ENCODE measurements at regions not wholly inside any gene's neighbourhood (a gene's known extent, or its start where the extent isn't known, plus 50 kb on each side); places are given as distances from the start of the nearest gene placed in this dataset.

DNA sequence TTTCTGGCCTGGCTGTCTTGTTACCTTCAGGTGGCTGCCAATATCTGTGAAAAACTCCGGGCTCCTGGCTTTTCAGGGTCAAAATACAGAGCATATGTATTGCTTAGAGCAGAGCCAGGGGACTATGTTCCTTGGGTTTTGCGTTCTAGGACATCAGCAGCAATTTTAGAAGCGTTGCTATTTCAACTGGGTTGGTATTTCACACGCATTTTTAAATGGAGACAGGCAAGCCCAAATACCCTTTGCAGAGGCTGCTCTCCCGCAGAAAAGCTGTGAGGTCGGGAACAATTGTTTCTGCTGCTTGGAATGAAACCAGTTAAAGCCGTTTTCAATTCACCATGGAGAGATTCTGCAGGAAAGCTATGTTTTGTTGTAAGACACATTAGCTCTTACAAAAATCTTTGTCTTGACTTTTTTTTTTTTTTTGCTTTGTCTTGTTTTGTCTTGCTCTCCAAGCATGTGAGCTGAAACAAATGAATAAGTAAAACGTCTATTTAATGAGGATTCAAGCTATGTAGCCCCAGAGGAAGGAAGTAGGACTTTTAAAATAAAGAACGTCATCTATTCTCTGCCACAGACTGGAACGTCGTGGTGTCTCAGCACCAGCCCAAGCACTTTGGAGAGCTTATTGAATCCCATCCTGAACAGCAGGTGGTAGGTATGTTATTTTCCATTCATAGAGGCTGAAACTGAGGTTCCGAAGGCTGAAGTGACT is 181.0 kb upstream of the TBX3 start (continued):
- TF ChIP-seq ZNF70 (CRISPR knock-in tag; IDR thresholded peaks at IDR 0.05) (no peak), TOX (CRISPR knock-in tag; IDR thresholded peaks at IDR 0.05; ENCODE audit: borderline replicate concordance) (no peak), ZFP30 (CRISPR knock-in tag; IDR thresholded peaks at IDR 0.05) (no peak), ZFP3 (CRISPR knock-in tag; IDR thresholded peaks at IDR 0.05) (no peak), PPARA (CRISPR knock-in tag; IDR thresholded peaks at IDR 0.05; ENCODE audit: borderline replicate concordance) (no peak)
- TF ChIP-seq, protein P1, sequence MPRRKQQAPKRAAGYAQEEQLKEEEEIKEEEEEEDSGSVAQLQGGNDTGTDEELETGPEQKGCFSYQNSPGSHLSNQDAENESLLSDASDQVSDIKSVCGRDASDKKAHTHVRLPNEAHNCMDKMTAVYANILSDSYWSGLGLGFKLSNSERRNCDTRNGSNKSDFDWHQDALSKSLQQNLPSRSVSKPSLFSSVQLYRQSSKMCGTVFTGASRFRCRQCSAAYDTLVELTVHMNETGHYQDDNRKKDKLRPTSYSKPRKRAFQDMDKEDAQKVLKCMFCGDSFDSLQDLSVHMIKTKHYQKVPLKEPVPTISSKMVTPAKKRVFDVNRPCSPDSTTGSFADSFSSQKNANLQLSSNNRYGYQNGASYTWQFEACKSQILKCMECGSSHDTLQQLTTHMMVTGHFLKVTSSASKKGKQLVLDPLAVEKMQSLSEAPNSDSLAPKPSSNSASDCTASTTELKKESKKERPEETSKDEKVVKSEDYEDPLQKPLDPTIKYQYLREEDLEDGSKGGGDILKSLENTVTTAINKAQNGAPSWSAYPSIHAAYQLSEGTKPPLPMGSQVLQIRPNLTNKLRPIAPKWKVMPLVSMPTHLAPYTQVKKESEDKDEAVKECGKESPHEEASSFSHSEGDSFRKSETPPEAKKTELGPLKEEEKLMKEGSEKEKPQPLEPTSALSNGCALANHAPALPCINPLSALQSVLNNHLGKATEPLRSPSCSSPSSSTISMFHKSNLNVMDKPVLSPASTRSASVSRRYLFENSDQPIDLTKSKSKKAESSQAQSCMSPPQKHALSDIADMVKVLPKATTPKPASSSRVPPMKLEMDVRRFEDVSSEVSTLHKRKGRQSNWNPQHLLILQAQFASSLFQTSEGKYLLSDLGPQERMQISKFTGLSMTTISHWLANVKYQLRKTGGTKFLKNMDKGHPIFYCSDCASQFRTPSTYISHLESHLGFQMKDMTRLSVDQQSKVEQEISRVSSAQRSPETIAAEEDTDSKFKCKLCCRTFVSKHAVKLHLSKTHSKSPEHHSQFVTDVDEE (CRISPR knock-in tag; IDR thresholded peaks at IDR 0.05), result no peak

DNA sequence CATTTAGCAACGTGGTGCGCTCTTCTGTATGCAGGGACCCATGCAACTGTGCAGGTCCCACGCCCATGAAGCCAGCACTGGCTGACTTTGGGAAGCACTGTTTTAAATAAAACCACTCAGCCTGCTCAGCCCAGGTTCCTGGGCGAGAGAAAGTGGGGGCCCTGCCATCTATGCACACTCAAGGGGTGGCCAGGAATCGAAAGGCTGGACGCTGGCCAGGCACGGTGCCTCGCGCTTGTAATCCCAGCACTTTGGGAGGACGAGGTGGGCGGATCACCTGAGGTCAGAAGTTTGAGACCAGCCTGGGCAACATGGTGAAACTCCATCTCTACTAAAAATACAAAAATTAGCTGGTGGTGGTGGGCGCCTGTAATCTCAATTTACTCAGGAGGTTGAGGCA is 179.9 kb upstream of the TBX3 start:
- TF ChIP-seq PATZ1 (CRISPR knock-in tag; IDR thresholded peaks at IDR 0.05; ENCODE audit: borderline replicate concordance) (no peak), ZNF70 (CRISPR knock-in tag; IDR thresholded peaks at IDR 0.05) (no peak), ZNF565 (CRISPR knock-in tag; conservative IDR thresholded peaks at IDR 0.05; ENCODE audit: low read depth) (no peak), PPARA (CRISPR knock-in tag; IDR thresholded peaks at IDR 0.05; ENCODE audit: borderline replicate concordance) (no peak), TOX (CRISPR knock-in tag; IDR thresholded peaks at IDR 0.05; ENCODE audit: borderline replicate concordance) (no peak), OSR1 (CRISPR knock-in tag; IDR thresholded peaks at IDR 0.05) (no peak), BACH2 (CRISPR knock-in tag; IDR thresholded peaks at IDR 0.05; ENCODE audit: borderline replicate concordance) (no peak), ESRRG (CRISPR knock-in tag; IDR thresholded peaks at IDR 0.05) (no peak), ARNTL (CRISPR knock-in tag; IDR thresholded peaks at IDR 0.05; ENCODE audit: borderline replicate concordance, low read depth) (no peak), ISL1 (CRISPR knock-in tag; IDR thresholded peaks at IDR 0.05) (no peak), GLIS3 (CRISPR knock-in tag; IDR thresholded peaks at IDR 0.05) (no peak), TCF4 (CRISPR knock-in tag; IDR thresholded peaks at IDR 0.05; ENCODE audit: borderline replicate concordance) (no peak), RARB (CRISPR knock-in tag; IDR thresholded peaks at IDR 0.05) (no peak), ZFP30 (CRISPR knock-in tag; IDR thresholded peaks at IDR 0.05) (no peak), ZFP3 (CRISPR knock-in tag; IDR thresholded peaks at IDR 0.05) (no peak)
- TF ChIP-seq, protein P2, sequence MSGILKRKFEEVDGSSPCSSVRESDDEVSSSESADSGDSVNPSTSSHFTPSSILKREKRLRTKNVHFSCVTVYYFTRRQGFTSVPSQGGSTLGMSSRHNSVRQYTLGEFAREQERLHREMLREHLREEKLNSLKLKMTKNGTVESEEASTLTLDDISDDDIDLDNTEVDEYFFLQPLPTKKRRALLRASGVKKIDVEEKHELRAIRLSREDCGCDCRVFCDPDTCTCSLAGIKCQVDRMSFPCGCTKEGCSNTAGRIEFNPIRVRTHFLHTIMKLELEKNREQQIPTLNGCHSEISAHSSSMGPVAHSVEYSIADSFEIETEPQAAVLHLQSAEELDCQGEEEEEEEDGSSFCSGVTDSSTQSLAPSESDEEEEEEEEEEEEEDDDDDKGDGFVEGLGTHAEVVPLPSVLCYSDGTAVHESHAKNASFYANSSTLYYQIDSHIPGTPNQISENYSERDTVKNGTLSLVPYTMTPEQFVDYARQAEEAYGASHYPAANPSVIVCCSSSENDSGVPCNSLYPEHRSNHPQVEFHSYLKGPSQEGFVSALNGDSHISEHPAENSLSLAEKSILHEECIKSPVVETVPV (CRISPR knock-in tag; IDR thresholded peaks at IDR 0.05), result no peak
- TF ChIP-seq, protein P3, sequence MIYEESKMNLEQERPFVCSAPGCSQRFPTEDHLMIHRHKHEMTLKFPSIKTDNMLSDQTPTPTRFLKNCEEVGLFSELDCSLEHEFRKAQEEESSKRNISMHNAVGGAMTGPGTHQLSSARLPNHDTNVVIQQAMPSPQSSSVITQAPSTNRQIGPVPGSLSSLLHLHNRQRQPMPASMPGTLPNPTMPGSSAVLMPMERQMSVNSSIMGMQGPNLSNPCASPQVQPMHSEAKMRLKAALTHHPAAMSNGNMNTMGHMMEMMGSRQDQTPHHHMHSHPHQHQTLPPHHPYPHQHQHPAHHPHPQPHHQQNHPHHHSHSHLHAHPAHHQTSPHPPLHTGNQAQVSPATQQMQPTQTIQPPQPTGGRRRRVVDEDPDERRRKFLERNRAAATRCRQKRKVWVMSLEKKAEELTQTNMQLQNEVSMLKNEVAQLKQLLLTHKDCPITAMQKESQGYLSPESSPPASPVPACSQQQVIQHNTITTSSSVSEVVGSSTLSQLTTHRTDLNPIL (CRISPR knock-in tag; IDR thresholded peaks at IDR 0.05; ENCODE audit: low read depth), result no peak
- TF ChIP-seq, protein P4, sequence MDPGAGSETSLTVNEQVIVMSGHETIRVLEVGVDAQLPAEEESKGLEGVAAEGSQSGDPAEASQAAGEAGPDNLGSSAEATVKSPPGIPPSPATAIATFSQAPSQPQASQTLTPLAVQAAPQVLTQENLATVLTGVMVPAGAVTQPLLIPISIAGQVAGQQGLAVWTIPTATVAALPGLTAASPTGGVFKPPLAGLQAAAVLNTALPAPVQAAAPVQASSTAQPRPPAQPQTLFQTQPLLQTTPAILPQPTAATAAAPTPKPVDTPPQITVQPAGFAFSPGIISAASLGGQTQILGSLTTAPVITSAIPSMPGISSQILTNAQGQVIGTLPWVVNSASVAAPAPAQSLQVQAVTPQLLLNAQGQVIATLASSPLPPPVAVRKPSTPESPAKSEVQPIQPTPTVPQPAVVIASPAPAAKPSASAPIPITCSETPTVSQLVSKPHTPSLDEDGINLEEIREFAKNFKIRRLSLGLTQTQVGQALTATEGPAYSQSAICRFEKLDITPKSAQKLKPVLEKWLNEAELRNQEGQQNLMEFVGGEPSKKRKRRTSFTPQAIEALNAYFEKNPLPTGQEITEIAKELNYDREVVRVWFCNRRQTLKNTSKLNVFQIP (CRISPR knock-in tag; IDR thresholded peaks at IDR 0.05; ENCODE audit: borderline replicate concordance, low read depth), result no peak
- TF ChIP-seq, protein P1 (CRISPR knock-in tag; IDR thresholded peaks at IDR 0.05), result no peak
- ATAC-seq, result no peak
